GM12875 (cell line): ENCODE measurements at regions not wholly inside any gene's neighbourhood (a gene's known extent, or its start where the extent isn't known, plus 50 kb on each side); places are given as distances from the start of the nearest gene placed in this dataset.

Source experiments
- H3K4me3 ChIP-seq: one replicate; pipeline ENCODE4 v1.5.1; 2011; ENCODE audit warnings: low read depth, low read length, control low read depth
- TF ChIP-seq, protein P1 (sequence below): IDR thresholded peaks from 2 replicates; pipeline ENCODE4 v1.5.1; 2011; ENCODE audit warnings: low read depth, mild to moderate bottlenecking, control low read depth, inconsistent platforms, low read length, moderate library complexity, borderline replicate concordance; ENCODE audit not compliant: insufficient read depth

DNA sequence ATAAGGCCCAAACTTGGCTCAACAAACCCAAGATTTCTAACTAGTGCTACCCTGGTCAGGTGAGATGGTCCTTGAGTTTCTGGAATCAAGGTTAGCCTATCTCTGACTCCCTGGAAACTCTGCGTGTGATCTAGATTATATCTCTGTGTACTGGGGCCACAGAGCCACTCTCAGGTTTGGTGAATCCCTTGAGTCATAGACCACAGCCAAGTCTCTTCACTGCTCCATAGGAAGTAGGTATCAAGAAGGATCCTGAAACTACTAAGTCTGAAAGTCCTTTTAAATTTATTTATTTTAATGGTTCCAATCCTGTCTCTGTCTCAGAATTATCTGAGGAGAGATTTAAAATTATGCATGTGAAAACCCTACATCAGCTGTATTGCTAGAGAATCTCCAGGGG is 99.1 kb downstream of the TUSC7 start:
- no peak overlapping the region for H3K4me3 ChIP-seq
- TF ChIP-seq, protein P1, sequence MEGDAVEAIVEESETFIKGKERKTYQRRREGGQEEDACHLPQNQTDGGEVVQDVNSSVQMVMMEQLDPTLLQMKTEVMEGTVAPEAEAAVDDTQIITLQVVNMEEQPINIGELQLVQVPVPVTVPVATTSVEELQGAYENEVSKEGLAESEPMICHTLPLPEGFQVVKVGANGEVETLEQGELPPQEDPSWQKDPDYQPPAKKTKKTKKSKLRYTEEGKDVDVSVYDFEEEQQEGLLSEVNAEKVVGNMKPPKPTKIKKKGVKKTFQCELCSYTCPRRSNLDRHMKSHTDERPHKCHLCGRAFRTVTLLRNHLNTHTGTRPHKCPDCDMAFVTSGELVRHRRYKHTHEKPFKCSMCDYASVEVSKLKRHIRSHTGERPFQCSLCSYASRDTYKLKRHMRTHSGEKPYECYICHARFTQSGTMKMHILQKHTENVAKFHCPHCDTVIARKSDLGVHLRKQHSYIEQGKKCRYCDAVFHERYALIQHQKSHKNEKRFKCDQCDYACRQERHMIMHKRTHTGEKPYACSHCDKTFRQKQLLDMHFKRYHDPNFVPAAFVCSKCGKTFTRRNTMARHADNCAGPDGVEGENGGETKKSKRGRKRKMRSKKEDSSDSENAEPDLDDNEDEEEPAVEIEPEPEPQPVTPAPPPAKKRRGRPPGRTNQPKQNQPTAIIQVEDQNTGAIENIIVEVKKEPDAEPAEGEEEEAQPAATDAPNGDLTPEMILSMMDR, result no peak

DNA sequence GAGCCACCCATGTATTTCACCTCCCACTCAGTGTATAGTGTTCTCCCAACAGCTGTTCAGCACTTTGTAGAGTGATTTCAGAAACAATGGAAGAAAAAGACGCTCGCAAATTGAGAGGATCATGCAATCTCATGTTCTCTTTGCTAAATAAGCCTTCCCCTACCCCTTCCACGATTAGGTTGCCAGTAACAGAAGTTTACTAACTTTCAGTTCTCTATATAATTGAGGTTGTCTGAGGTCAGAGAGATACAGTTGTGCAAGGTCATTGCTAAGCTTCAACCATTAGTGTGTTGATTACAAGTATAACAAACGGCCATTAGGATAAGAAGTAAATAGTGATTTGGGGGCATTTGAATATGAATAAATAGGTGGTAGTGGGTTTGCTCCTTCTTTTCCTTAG is 99.6 kb downstream of the TUSC7 start:
- TF ChIP-seq, protein P1, result no peak
- H3K4me3 ChIP-seq, result no peak overlapping the region

- H3K4me3 ChIP-seq, result no peak overlapping the region
- TF ChIP-seq, protein P1, result no peak
Observed at GRCh38 chr3:116811754-116812153, 102.2 kb downstream of the TUSC7 start.

- TF ChIP-seq, protein P1, result no peak
- H3K4me3 ChIP-seq, result no peak overlapping the region
Observed at GRCh38 chr3:116812949-116813348, 103.4 kb downstream of the TUSC7 start.

DNA sequence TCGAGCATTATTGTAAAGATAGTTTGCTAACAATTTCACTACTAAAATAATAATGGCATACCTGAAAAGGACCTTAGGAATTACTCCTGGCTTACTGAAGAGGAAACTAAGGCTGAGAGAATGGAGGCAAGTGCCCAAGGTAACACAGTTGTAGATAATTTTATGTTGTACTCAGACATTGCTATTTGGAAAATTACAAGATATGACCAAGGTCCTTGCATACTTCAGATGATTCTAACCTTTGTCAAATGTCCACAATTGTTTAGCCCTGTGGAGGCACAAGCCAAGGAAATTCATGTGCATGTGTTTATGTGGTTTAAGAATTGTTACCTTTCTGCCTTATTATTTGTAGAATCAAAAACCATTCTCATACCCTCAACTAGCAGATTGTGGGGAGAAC is 105.7 kb downstream of the TUSC7 start:
- no peak overlapping the region for H3K4me3 ChIP-seq
- TF ChIP-seq, protein P1, result no peak

DNA sequence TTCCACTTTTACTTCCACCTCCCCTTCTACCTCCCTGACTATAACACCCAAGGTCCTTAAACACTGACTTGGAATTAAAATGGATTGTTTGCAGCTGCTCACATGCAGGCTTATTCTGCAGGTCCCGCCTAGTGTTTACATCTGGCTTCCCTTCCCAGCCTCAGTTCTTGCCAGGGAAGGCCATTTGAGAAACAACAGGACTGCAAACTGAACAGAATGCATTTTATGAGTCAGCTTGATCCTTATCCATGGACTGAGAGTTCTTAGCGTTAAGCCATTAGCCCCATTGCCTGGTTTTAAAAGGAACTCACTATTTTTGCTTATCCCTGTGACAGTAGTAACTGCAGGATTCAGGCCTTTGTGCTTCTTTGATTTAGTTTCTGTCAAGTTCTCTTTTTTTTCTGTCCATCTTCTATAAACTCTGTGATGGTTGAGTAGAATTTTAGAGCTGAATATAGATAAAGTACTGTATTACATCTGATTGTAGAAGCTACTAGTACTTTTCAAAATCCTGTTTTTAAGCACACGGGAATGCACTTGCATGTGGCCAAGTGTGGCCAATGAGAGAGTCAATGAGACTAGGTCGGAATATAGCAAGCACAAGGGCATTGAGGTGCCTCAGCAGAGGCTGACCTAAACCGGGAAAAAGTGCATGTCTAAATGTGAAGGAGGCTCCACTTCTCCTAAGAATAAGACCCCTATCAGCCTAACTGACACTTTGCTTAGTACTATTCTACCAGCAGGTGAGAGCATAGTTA is 106.4 kb downstream of the TUSC7 start:
- H3K4me3 ChIP-seq, result no peak overlapping the region
- TF ChIP-seq, protein P1, result no peak

- TF ChIP-seq, protein P1, result no peak
- no peak overlapping the region for H3K4me3 ChIP-seq
Observed at GRCh38 chr3:116821371-116821770, 111.8 kb downstream of the TUSC7 start.
